Esophagus muscularis mucosa (tissue), 4 donors: ENCODE measurements at regions not wholly inside any gene's neighbourhood (a gene's known extent, or its start where the extent isn't known, plus 50 kb on each side); places are given as distances from the start of the nearest gene placed in this dataset.

Source experiments
- DNase-seq: peaks from one replicate; pipeline ENCODE4 v3.0.0-alpha.2; 2017; ENCODE audit errors: extremely low spot score
- H3K27ac ChIP-seq, 4 donors: fragments of 200-600 bp; sonication (generic); replicated peaks in 1 of 4; 1 replicate in 3 of 4; 2 replicates in 1 of 4; pipeline ENCODE4 v1.5.1; 2016 to 2019; ENCODE audit warnings: mild to moderate bottlenecking in 1 of 4
- H3K27me3 ChIP-seq, 4 donors: fragments of 200-600 bp; sonication (generic); one replicate each; pipeline versions ENCODE4 v1.5.1 to v1.6.0; 2016 to 2019
- H3K36me3 ChIP-seq, 4 donors: fragments of 200-600 bp; sonication (generic); one replicate each; pipeline ENCODE4 v1.5.1; 2016 to 2019
- H3K4me1 ChIP-seq, 4 donors: fragments of 200-600 bp; sonication (generic); one replicate each; pipeline ENCODE4 v1.5.1; 2016 to 2019
- H3K4me3 ChIP-seq, 4 donors: fragments of 200-600 bp; sonication (generic); 1 replicate in 2 of 4; 2 replicates in 2 of 4; pipeline ENCODE4 v1.5.1; 2016 to 2019; ENCODE audit warnings: mild to moderate bottlenecking in 4 of 4, moderate library complexity in 1 of 4
- H3K9me3 ChIP-seq, 4 donors: fragments of 200-600 bp; sonication (generic); 1 replicate in 3 of 4; 2 replicates in 1 of 4; pipeline ENCODE4 v1.5.1; 2016 to 2019
- EP300 ChIP-seq: sonication (generic); formaldehyde crosslinking; IDR thresholded peaks from one replicate; pipeline ENCODE4 v1.6.1; 2017; ENCODE audit warnings: antibody characterized with exemption
- POLR2A ChIP-seq: fragments of 450-650 bp; IDR thresholded peaks from one replicate; pipeline ENCODE4 v1.6.1; 2017; ENCODE audit warnings: antibody characterized with exemption, moderate library complexity, mild to moderate bottlenecking, low read depth
- POLR2AphosphoS5 ChIP-seq, 2 donors: sonication (generic); formaldehyde crosslinking; IDR thresholded peaks; one replicate each; pipeline ENCODE4 v1.6.1; 2017; ENCODE audit warnings: antibody characterized with exemption in 2 of 2
- WGBS: methylation state at CpG from one replicate; pipeline ENCODE4 v1.1.5; 2018; 5-methylcytosine and 5-hydroxymethylcytosine counted together
- intact Hi-C: fragments of 100-400 bp; cut with DNase I; formaldehyde crosslinking; loops from one replicate; pipeline ENCODE4 v1.15.1; 2023
- TF ChIP-seq, protein P1 (sequence below), 3 experiments: fragments of 200-600 bp in 2 of 3; fragments of 450-650 bp in 1 of 3; sonication (generic) in 2 of 3; IDR thresholded peaks; one replicate each; pipeline ENCODE4 v1.5.1; 2017 to 2019; ENCODE audit warnings: antibody characterized with exemption in 3 of 3, mild to moderate bottlenecking in 2 of 3, moderate library complexity in 1 of 3

- Histone ChIP-seq H3K27me3 (no peaks in the 10 kb centered on the region), H3K4me3 (no peak overlapping the region), H3K9me3 (no peaks in the 10 kb centered on the region), H3K27ac (no peak overlapping the region), H3K36me3 (no peaks in the 10 kb centered on the region), H3K4me1 (peaks cover 0 to 12% (median 8%) of the 10 kb centered on the region in 4 donors)
- DNase-seq = no peak
- TF ChIP-seq, protein P1, sequence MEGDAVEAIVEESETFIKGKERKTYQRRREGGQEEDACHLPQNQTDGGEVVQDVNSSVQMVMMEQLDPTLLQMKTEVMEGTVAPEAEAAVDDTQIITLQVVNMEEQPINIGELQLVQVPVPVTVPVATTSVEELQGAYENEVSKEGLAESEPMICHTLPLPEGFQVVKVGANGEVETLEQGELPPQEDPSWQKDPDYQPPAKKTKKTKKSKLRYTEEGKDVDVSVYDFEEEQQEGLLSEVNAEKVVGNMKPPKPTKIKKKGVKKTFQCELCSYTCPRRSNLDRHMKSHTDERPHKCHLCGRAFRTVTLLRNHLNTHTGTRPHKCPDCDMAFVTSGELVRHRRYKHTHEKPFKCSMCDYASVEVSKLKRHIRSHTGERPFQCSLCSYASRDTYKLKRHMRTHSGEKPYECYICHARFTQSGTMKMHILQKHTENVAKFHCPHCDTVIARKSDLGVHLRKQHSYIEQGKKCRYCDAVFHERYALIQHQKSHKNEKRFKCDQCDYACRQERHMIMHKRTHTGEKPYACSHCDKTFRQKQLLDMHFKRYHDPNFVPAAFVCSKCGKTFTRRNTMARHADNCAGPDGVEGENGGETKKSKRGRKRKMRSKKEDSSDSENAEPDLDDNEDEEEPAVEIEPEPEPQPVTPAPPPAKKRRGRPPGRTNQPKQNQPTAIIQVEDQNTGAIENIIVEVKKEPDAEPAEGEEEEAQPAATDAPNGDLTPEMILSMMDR (IDR thresholded peaks at IDR 0.05) = no peak
- TF ChIP-seq EP300 = no peak
- TF ChIP-seq POLR2A = no peak
- TF ChIP-seq POLR2AphosphoS5 (IDR thresholded peaks at IDR 0.05) = no peak
- 85% methylated on average over 2 of the region's 2 CpGs for WGBS
- intact Hi-C loops = no loop called here
These were observed 264.7 kb upstream of the PRICKLE1 start for GRCh38 chr12:42854208-42854607.

DNA sequence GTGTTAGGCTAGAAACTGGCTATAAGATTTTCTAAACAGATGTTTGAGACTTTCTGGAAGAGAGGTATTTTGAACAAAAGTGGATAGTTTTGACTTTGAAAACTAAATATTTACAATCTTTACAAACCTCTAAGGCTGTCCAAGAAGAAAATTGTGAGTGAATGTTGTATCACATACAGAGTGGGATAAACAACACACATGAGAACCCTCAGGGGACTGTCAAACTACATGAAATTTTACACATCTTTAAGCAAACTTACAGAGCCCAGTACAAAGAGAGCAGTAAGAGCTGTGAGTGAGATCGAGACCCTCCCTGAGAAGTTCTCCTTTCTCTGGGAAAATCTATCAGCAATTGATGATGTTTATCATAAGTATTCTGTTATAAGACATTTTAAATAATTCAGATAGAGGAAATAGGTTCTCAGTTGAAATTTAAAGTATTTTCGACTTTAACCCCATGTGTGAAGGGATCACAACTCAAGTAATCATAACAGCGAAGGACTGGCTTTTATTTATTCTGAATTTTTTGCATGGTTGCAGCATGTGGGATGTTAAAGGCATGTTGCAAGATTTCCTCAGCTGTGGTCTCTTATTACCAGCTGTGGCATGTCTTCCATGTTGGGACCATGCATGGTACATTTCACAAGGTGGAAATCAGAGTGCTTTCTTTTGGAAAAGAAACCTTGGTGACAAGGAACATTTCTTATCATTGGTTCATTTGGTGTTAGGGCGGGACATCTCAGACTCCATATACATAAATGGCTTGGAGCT, 264.0 kb upstream of the PRICKLE1 start:
- no peaks in the 10 kb centered on the region for H3K27me3 ChIP-seq
- no peak overlapping the region for H3K4me3 ChIP-seq
- TF ChIP-seq POLR2A (no peak), POLR2AphosphoS5 (IDR thresholded peaks at IDR 0.05) (no peak), EP300 (no peak)
- TF ChIP-seq, protein P1 (IDR thresholded peaks at IDR 0.05) = no peak
- H3K36me3 ChIP-seq = no peaks in the 10 kb centered on the region
- H3K9me3 ChIP-seq = no peaks in the 10 kb centered on the region
- intact Hi-C loops = no loop called here
- H3K4me1 ChIP-seq = peaks cover 0 to 5% (median 2%) of the 10 kb centered on the region in 4 donors
- 89% methylated on average over 4 of the region's 4 CpGs for WGBS
- H3K27ac ChIP-seq = no peak overlapping the region
- no peak for DNase-seq

GRCh38 chr12:42846782-42847181, 257.2 kb upstream of the PRICKLE1 start:
- Histone ChIP-seq H3K4me1 (peaks cover 0 to 3% (median 0%) of the 10 kb centered on the region in 4 donors), H3K27me3 (no peaks in the 10 kb centered on the region), H3K36me3 (no peaks in the 10 kb centered on the region), H3K27ac (no peak overlapping the region), H3K4me3 (no peak overlapping the region), H3K9me3 (no peaks in the 10 kb centered on the region)
- no peak for DNase-seq
- WGBS = 100% methylated on average over 1 of the region's 1 CpG
- TF ChIP-seq POLR2A (no peak), EP300 (no peak), POLR2AphosphoS5 (IDR thresholded peaks at IDR 0.05) (no peak)
- TF ChIP-seq, protein P1 (IDR thresholded peaks at IDR 0.05) = no peak
- intact Hi-C loops = no loop called here

DNA sequence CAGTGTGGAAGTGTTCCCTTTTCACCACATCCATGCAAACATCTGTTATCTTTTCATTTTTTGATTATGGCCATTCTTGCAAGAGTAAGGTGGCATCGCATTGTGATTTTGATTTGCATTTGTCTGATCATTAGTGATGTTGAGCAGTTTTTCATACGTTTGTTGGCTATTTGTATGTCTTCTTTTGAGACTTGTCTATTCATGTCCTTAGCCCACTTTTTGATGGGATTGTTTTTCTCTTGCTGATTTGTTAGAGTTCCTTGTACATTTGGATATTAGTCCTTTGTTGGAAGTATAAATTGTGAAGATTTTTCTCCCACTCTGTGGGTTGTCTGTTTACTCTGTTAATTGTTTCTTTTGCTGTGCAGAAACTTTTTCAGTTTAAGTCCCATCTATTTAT, 244.5 kb upstream of the PRICKLE1 start:
- Histone ChIP-seq H3K36me3 (no peaks in the 10 kb centered on the region), H3K9me3 (no peaks in the 10 kb centered on the region), H3K4me1 (no peaks in the 10 kb centered on the region), H3K27ac (no peak overlapping the region), H3K4me3 (no peak overlapping the region), H3K27me3 (no peaks in the 10 kb centered on the region)
- intact Hi-C loops = no loop called here
- TF ChIP-seq EP300 = no peak
- DNase-seq = no peak
- WGBS = 92% methylated on average over 2 of the region's 2 CpGs

GRCh38 chr12:42828836-42829235, 239.3 kb upstream of the PRICKLE1 start:
- WGBS = 93% methylated on average over 4 of the region's 4 CpGs

More at GRCh38 chr12:42828836-42829235, 239.3 kb upstream of the PRICKLE1 start:
- no peaks in the 10 kb centered on the region for H3K4me1 ChIP-seq
- H3K36me3 ChIP-seq = no peaks in the 10 kb centered on the region
- peaks cover 0 to 9% (median 3%) of the 10 kb centered on the region in 4 donors for H3K9me3 ChIP-seq
- H3K4me3 ChIP-seq = no peak overlapping the region
- H3K27me3 ChIP-seq = no peaks in the 10 kb centered on the region
- no peak for DNase-seq
- intact Hi-C loops = no loop called here
- TF ChIP-seq, protein P1 (IDR thresholded peaks at IDR 0.05) = no peak
- TF ChIP-seq POLR2A (no peak), EP300 (no peak), POLR2AphosphoS5 (IDR thresholded peaks at IDR 0.05) (no peak)
- no peak overlapping the region for H3K27ac ChIP-seq
